Lower leg skin (tissue), 4 donors: ENCODE measurements at regions not wholly inside any gene's neighbourhood (a gene's known extent, or its start where the extent isn't known, plus 50 kb on each side); places are given as distances from the start of the nearest gene placed in this dataset.

ENCODE experiments used
- DNase-seq, 2 donors: peaks; one replicate each; pipeline ENCODE4 v3.0.0-alpha.2; 2019; ENCODE audit warnings: low spot score in 2 of 2
- H3K4me3 ChIP-seq: fragments of 200-600 bp; sonication (generic); 2 replicates; pipeline ENCODE4 v1.5.1; 2017; ENCODE audit warnings: mild to moderate bottlenecking, low read depth; ENCODE audit not compliant: poor library complexity, severe bottlenecking
- CTCF ChIP-seq, 3 donors: fragments of 450-650 bp; IDR thresholded peaks; one replicate each; pipeline ENCODE4 v1.5.1; 2016; ENCODE audit warnings: antibody characterized with exemption in 3 of 3, mild to moderate bottlenecking in 3 of 3, moderate library complexity in 2 of 3
- POLR2A ChIP-seq, 2 donors: fragments of 450-650 bp; IDR thresholded peaks; one replicate each; pipeline ENCODE4 v1.6.1; 2016 to 2017; ENCODE audit warnings: antibody characterized with exemption in 2 of 2, mild to moderate bottlenecking in 1 of 2, moderate library complexity in 1 of 2
- WGBS, 2 donors: methylation state at CpG; one replicate each; pipeline ENCODE4 v1.1.5; 2018; 5-methylcytosine and 5-hydroxymethylcytosine counted together
- intact Hi-C: fragments of 100-400 bp; cut with DNase I; formaldehyde crosslinking; loops from one replicate; pipeline ENCODE4 v1.15.0; 2023; ENCODE audit warnings: low total_unique reads

GRCh38 chr12:91574391-91574790 is 391.8 kb upstream of the DCN start:
- intact Hi-C loops: no loop called here
- no peak for DNase-seq
- TF ChIP-seq CTCF (IDR thresholded peaks at IDR 0.05) (no peak), POLR2A (IDR thresholded peaks at IDR 0.05) (no peak)
- 50 to 62% methylated on average over 1 of the region's 1 CpG for WGBS, 2 donors
- H3K4me3 ChIP-seq: no peak overlapping the region

- intact Hi-C loops: no loop called here
Measured at GRCh38 chr12:91572869-91573268, 390.3 kb upstream of the DCN start.

GRCh38 chr12:91567100-91567485 is 384.5 kb upstream of the DCN start:
- DNase-seq: no peak
- WGBS, 2 donors: 72 to 74% methylated on average over 2 of the region's 2 CpGs
- intact Hi-C loops: no loop called here
- TF ChIP-seq POLR2A (IDR thresholded peaks at IDR 0.05) (no peak), CTCF (IDR thresholded peaks at IDR 0.05) (no peak)
- H3K4me3 ChIP-seq: no peak overlapping the region

More at GRCh38 chr12:91572869-91573268, 390.3 kb upstream of the DCN start:
- H3K4me3 ChIP-seq: no peak overlapping the region
- TF ChIP-seq CTCF (IDR thresholded peaks at IDR 0.05) (no peak), POLR2A (IDR thresholded peaks at IDR 0.05) (no peak)
- WGBS, 2 donors: 78 to 84% methylated on average over 3 of the region's 3 CpGs
- no peak for DNase-seq

- intact Hi-C loops: no loop called here
- no peak for DNase-seq
- 77 to 83% methylated on average over 6 of the region's 6 CpGs for WGBS, 2 donors
- TF ChIP-seq POLR2A (IDR thresholded peaks at IDR 0.05) (no peak), CTCF (IDR thresholded peaks at IDR 0.05) (no peak)
- no peak overlapping the region for H3K4me3 ChIP-seq
Measured at GRCh38 chr12:91566328-91567099, 383.9 kb upstream of the DCN start.

- intact Hi-C loops: no loop called here
- H3K4me3 ChIP-seq: no peak overlapping the region
- TF ChIP-seq POLR2A (IDR thresholded peaks at IDR 0.05) (no peak), CTCF (IDR thresholded peaks at IDR 0.05) (no peak)
- no peak for DNase-seq
- 86 to 92% methylated on average over 1 of the region's 1 CpG for WGBS, 2 donors
Measured at GRCh38 chr12:91565846-91566245, 383.2 kb upstream of the DCN start.

- 48 to 58% methylated on average over 4 of the region's 4 CpGs for WGBS, 2 donors
- intact Hi-C loops: no loop called here
- TF ChIP-seq POLR2A (IDR thresholded peaks at IDR 0.05) (no peak), CTCF (IDR thresholded peaks at IDR 0.05) (no peak)
- no peak overlapping the region for H3K4me3 ChIP-seq
- DNase-seq: no peak
Measured at GRCh38 chr12:91565246-91565645, 382.6 kb upstream of the DCN start.
